SK-N-SH (cell line): ENCODE measurements at regions not wholly inside any gene's neighbourhood (a gene's known extent, or its start where the extent isn't known, plus 50 kb on each side); places are given as distances from the start of the nearest gene placed in this dataset.

Source experiments
- CTCF ChIA-PET: fragments of 300-600, 350-600 bp; formaldehyde crosslinking; extraction: SDS; loops from one replicate; lab custom pipeline; 2021; lab: Yijun Ruan, JAX
- POLR2A ChIA-PET: fragments of 350-600 bp; sonication (Branson Sonifier 250); formaldehyde crosslinking; extraction: SDS; loops from one replicate; lab custom pipeline; 2020; ENCODE audit warnings: antibody characterized with exemption, inconsistent platforms; lab: Yijun Ruan, JAX
- DNase-seq: peaks from one replicate; pipeline ENCODE4 v3.0.0; 2012
- H2AFZ ChIP-seq: fragments of 200-600 bp; sonication (generic); 2 replicates; pipeline ENCODE4 v1.8.1; 2016; ENCODE audit warnings: antibody characterized with exemption, mild to moderate bottlenecking, low read depth
- H3F3A ChIP-seq: fragments of 200-600 bp; sonication (generic); replicated peaks from 2 replicates; pipeline ENCODE3; 2016; ENCODE audit warnings: antibody characterized with exemption, mild to moderate bottlenecking; ENCODE audit not compliant: insufficient read depth
- H3K27ac ChIP-seq, 2 experiments: fragments of 200-500 bp in 1 of 2; fragments of 200-600 bp in 1 of 2; sonication (Bioruptor generic) in 1 of 2; sonication (generic), shearing (Covaris generic) in 1 of 2; 2 replicates each; pipeline versions ENCODE4 v1.5.1 to v1.6.1; 2014 to 2016; ENCODE audit warnings: low read depth in 2 of 2, inconsistent platforms in 1 of 2, low read length in 1 of 2, mild to moderate bottlenecking in 1 of 2, mixed read lengths in 1 of 2
- H3K27me3 ChIP-seq: fragments of 200-600 bp; sonication (generic), shearing (Covaris generic); 2 replicates; pipeline ENCODE4 v1.6.1; 2016; ENCODE audit warnings: mixed run types; ENCODE audit not compliant: insufficient read depth
- H3K36me3 ChIP-seq, 2 experiments: fragments of 200-500 bp in 1 of 2; fragments of 200-600 bp in 1 of 2; sonication (Bioruptor generic) in 1 of 2; sonication (generic) in 1 of 2; replicated peaks in 1 of 2; 2 replicates each; pipeline versions ENCODE3 to v1.5.1; 2014 to 2016; ENCODE audit warnings: low read length in 1 of 2, mild to moderate bottlenecking in 1 of 2; ENCODE audit not compliant: insufficient read depth in 2 of 2, control insufficient read depth in 1 of 2
- H3K4me1 ChIP-seq, 2 experiments: fragments of 200-500 bp in 1 of 2; fragments of 200-600 bp in 1 of 2; sonication (Bioruptor generic) in 1 of 2; sonication (generic), shearing (Covaris generic) in 1 of 2; 2 replicates each; pipeline versions ENCODE4 v1.5.1 to v1.6.1; 2014 to 2016; ENCODE audit warnings: low read depth in 1 of 2, low read length in 1 of 2, mixed run types in 1 of 2; ENCODE audit not compliant: insufficient read depth in 2 of 2, control insufficient read depth in 1 of 2
- H3K4me2 ChIP-seq: fragments of 200-600 bp; sonication (generic), shearing (Covaris generic); 2 replicates; pipeline ENCODE4 v1.6.1; 2017; ENCODE audit warnings: mixed run types
- H3K4me3 ChIP-seq, 2 experiments: fragments of 200-500 bp in 1 of 2; fragments of 200-600 bp in 1 of 2; sonication (Bioruptor generic) in 1 of 2; sonication (generic), shearing (Covaris generic) in 1 of 2; 2 replicates each; pipeline versions ENCODE4 v1.5.1 to v1.8.1; 2014 to 2016; ENCODE audit warnings: low read depth in 2 of 2, inconsistent platforms in 1 of 2, low read length in 1 of 2, mild to moderate bottlenecking in 1 of 2, mixed read lengths in 1 of 2, moderate library complexity in 1 of 2
- H3K79me2 ChIP-seq: fragments of 200-600 bp; sonication (generic); 2 replicates; pipeline ENCODE4 v1.8.1; 2017; ENCODE audit warnings: mild to moderate bottlenecking; ENCODE audit not compliant: insufficient read depth
- H3K9ac ChIP-seq: fragments of 200-600 bp; sonication (generic); 2 replicates; pipeline ENCODE4 v1.6.1; 2017; ENCODE audit warnings: mixed run types
- H3K9me2 ChIP-seq: fragments of 200-600 bp; sonication (generic); 2 replicates; pipeline ENCODE4 v1.6.1; 2017; ENCODE audit warnings: mixed run types
- H3K9me3 ChIP-seq: fragments of 200-600 bp; sonication (generic); 2 replicates; pipeline ENCODE4 v1.6.1; 2017; ENCODE audit warnings: mixed run types, mild to moderate bottlenecking, moderate library complexity
- H4K20me1 ChIP-seq: fragments of 200-600 bp; sonication (generic); 2 replicates; pipeline ENCODE4 v1.6.1; 2017; ENCODE audit warnings: mild to moderate bottlenecking, mixed run types; ENCODE audit not compliant: insufficient read depth
- FOXM1 ChIP-seq: IDR thresholded peaks from 2 replicates; pipeline ENCODE4 v1.4.0; 2012; ENCODE audit warnings: low read depth, mild to moderate bottlenecking
- MEF2A ChIP-seq: IDR thresholded peaks from 2 replicates; pipeline ENCODE4 v1.4.0; 2012; ENCODE audit warnings: low read depth, borderline replicate concordance
- NRF1 ChIP-seq: IDR thresholded peaks from 2 replicates; pipeline ENCODE4 v1.6.1; 2012; ENCODE audit warnings: low read depth, mild to moderate bottlenecking, low read length
- POLR2AphosphoS5 ChIP-seq: IDR thresholded peaks from 2 replicates; pipeline ENCODE4 v1.6.1; 2012; ENCODE audit warnings: low read depth, low read length
- RAD21 ChIP-seq: IDR thresholded peaks from 2 replicates; pipeline ENCODE4 v1.6.1; 2012; ENCODE audit warnings: mild to moderate bottlenecking, low read length
- RFX5 ChIP-seq: IDR thresholded peaks from 2 replicates; pipeline ENCODE4 v1.6.1; 2012; ENCODE audit warnings: mild to moderate bottlenecking, improper control_type of control experiment, low read length
- RXRA ChIP-seq: IDR thresholded peaks from 2 replicates; pipeline ENCODE4 v1.4.0; 2012; ENCODE audit warnings: low read depth, mild to moderate bottlenecking, borderline replicate concordance
- SMC3 ChIP-seq: IDR thresholded peaks from 2 replicates; pipeline ENCODE4 v1.6.1; 2012; ENCODE audit warnings: low read depth, low read length, improper control_type of control experiment
- TAF1 ChIP-seq: IDR thresholded peaks from 2 replicates; pipeline ENCODE4 v1.6.1; 2012; ENCODE audit warnings: low read depth, mild to moderate bottlenecking, low read length, moderate library complexity, borderline replicate concordance
- TCF12 ChIP-seq: IDR thresholded peaks from 2 replicates; pipeline ENCODE4 v1.4.0; 2012
- TEAD4 ChIP-seq: IDR thresholded peaks from 2 replicates; pipeline ENCODE4 v1.4.0; 2012; ENCODE audit warnings: mild to moderate bottlenecking, borderline replicate concordance; ENCODE audit not compliant: insufficient read depth
- YY1 ChIP-seq: IDR thresholded peaks from 2 replicates; pipeline ENCODE4 v1.4.0; 2012; ENCODE audit warnings: low read depth, mild to moderate bottlenecking
- WGBS: methylation state at CpG from one replicate; pipeline ENCODE4 v1.1.6; 2017; ENCODE audit warnings: low lambda C conversion rate; 5-methylcytosine and 5-hydroxymethylcytosine counted together
- TF ChIP-seq, protein P1 (sequence below): fragments of 200-600 bp; sonication (generic); IDR thresholded peaks from 2 replicates; pipeline ENCODE4 v1.6.1; 2017; ENCODE audit warnings: antibody characterized with exemption, mild to moderate bottlenecking, moderate library complexity
- TF ChIP-seq, protein P2 (sequence below): IDR thresholded peaks from 2 replicates; pipeline ENCODE4 v1.4.0; 2012; ENCODE audit warnings: low read depth
- TF ChIP-seq, protein P3 (sequence below): fragments of 150-350 bp; IDR thresholded peaks from 2 replicates; pipeline ENCODE4 v1.6.1; 2016; ENCODE audit warnings: mild to moderate bottlenecking, low read depth, low read length
- TF ChIP-seq, protein P4 (sequence below): IDR thresholded peaks from 2 replicates; pipeline ENCODE4 v1.4.0; 2012; ENCODE audit warnings: low read depth, borderline replicate concordance

DNA sequence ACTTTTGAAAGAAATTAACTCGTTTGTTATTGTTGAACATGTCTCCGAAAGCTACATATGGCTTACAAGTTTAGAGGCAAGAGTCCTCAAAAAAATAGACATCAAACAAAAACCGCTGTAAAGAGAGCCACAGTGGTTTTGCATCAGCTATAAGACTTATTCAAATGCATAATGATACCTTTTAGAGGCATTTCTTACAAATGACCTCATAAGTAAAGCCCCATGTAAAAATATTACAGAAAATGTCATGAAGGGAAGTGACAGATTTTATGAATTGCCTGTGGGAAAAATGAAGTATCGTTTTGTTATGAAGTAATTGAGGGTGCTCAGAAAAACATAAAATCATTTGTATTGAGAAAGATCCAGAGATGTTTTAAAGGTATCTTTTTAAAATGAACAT is 598.0 kb downstream of the NXPH1 start:
- CTCF ChIA-PET = interaction anchor here (1.3 kb wide), 1 partner anchor 8 kb away, joined by 4 read pairs; no protein-coding TSS in a partner anchor
- POLR2A ChIA-PET = no interaction called here
- peaks cover 0 to 2% of the 10 kb centered on the region in 2 experiments; a peak in 2 of 4 replicates for H3K4me1 ChIP-seq

DNA sequence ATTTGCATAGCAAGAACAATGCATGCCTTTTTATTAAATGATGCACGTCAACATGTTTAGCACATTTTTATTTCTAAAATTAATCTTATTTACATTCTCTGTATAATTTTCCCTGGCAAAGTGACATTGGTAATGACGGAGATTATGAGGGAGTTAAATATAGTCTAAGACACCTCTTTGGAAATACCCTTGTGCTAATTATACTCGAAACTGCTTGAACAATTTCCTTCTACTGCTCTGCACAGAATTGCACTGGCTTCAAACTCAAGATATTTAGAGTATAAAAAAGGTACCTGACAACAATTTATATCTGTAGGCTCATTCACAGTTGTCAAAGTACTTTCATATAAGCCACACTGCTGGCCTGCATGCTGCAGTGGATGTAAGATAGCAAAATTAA is 602.7 kb downstream of the NXPH1 start:
- H4K20me1 ChIP-seq = no peaks in the 10 kb centered on the region
- H3K27ac ChIP-seq = no peak overlapping the region
- TF ChIP-seq FOXM1 (no peak), TAF1 (no peak), POLR2AphosphoS5 (no peak), RAD21 (no peak), TEAD4 (no peak), RFX5 (no peak), NRF1 (no peak), SMC3 (no peak)
- TF ChIP-seq, protein P1, sequence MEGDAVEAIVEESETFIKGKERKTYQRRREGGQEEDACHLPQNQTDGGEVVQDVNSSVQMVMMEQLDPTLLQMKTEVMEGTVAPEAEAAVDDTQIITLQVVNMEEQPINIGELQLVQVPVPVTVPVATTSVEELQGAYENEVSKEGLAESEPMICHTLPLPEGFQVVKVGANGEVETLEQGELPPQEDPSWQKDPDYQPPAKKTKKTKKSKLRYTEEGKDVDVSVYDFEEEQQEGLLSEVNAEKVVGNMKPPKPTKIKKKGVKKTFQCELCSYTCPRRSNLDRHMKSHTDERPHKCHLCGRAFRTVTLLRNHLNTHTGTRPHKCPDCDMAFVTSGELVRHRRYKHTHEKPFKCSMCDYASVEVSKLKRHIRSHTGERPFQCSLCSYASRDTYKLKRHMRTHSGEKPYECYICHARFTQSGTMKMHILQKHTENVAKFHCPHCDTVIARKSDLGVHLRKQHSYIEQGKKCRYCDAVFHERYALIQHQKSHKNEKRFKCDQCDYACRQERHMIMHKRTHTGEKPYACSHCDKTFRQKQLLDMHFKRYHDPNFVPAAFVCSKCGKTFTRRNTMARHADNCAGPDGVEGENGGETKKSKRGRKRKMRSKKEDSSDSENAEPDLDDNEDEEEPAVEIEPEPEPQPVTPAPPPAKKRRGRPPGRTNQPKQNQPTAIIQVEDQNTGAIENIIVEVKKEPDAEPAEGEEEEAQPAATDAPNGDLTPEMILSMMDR = no peak
- TF ChIP-seq, protein P2, sequence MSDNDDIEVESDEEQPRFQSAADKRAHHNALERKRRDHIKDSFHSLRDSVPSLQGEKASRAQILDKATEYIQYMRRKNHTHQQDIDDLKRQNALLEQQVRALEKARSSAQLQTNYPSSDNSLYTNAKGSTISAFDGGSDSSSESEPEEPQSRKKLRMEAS = no peak
- TF ChIP-seq, protein P3, sequence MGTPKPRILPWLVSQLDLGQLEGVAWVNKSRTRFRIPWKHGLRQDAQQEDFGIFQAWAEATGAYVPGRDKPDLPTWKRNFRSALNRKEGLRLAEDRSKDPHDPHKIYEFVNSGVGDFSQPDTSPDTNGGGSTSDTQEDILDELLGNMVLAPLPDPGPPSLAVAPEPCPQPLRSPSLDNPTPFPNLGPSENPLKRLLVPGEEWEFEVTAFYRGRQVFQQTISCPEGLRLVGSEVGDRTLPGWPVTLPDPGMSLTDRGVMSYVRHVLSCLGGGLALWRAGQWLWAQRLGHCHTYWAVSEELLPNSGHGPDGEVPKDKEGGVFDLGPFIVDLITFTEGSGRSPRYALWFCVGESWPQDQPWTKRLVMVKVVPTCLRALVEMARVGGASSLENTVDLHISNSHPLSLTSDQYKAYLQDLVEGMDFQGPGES = no peak
- H3K4me1 ChIP-seq = no peaks in the 10 kb centered on the region; a peak in 1 of 4 replicates
- no peak overlapping the region for H2AFZ ChIP-seq
- H3K9ac ChIP-seq = no peak overlapping the region
- H3K4me3 ChIP-seq = no peak overlapping the region
- CTCF ChIA-PET = interaction anchor here (1.5 kb wide), 1 partner anchor 35 kb away, joined by 5 read pairs; no protein-coding TSS in a partner anchor
- no peaks in the 10 kb centered on the region for H3K36me3 ChIP-seq
- no peak for DNase-seq
- no peaks in the 10 kb centered on the region; the same call in 1 of the 2 replicates for H3K9me3 ChIP-seq
- H3K9me2 ChIP-seq = no peaks in the 10 kb centered on the region
- no peaks in the 10 kb centered on the region for H3K27me3 ChIP-seq
- 32% methylated on average over 3 of the region's 3 CpGs for WGBS
- POLR2A ChIA-PET = no interaction called here
- H3F3A ChIP-seq = no peaks in the 10 kb centered on the region
- no peak overlapping the region for H3K4me2 ChIP-seq
- H3K79me2 ChIP-seq = no peaks in the 10 kb centered on the region

More for the DNA sequence above, 598.0 kb downstream of the NXPH1 start:
- no peaks in the 10 kb centered on the region for H3K9me3 ChIP-seq
- no peaks in the 10 kb centered on the region for H3K79me2 ChIP-seq
- no peak overlapping the region for H3K4me3 ChIP-seq
- no peaks in the 10 kb centered on the region for H3K36me3 ChIP-seq
- H3K27me3 ChIP-seq = no peaks in the 10 kb centered on the region
- DNase-seq = no peak
- no peak overlapping the region for H3K27ac ChIP-seq
- 20% methylated on average over 4 of the region's 4 CpGs for WGBS
- no peak overlapping the region for H3K4me2 ChIP-seq
- no peak overlapping the region for H3K9ac ChIP-seq
- TF ChIP-seq RXRA = no peak
- no peak for TF ChIP-seq MEF2A
- TF ChIP-seq, protein P4, sequence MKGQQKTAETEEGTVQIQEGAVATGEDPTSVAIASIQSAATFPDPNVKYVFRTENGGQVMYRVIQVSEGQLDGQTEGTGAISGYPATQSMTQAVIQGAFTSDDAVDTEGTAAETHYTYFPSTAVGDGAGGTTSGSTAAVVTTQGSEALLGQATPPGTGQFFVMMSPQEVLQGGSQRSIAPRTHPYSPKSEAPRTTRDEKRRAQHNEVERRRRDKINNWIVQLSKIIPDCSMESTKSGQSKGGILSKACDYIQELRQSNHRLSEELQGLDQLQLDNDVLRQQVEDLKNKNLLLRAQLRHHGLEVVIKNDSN = no peak
- no peak for TF ChIP-seq TCF12
- no peak for TF ChIP-seq YY1
- TF ChIP-seq NRF1 = no peak
- no peak for TF ChIP-seq FOXM1
- H2AFZ ChIP-seq = no peak overlapping the region
- no peaks in the 10 kb centered on the region for H4K20me1 ChIP-seq
- no peaks in the 10 kb centered on the region for H3K9me2 ChIP-seq
- no peaks in the 10 kb centered on the region for H3F3A ChIP-seq
